ENCODE measurements at regions not wholly inside any gene's neighbourhood (a gene's known extent, or its start where the extent isn't known, plus 50 kb on each side); places are given as distances from the start of the nearest gene placed in this dataset.

DNA sequence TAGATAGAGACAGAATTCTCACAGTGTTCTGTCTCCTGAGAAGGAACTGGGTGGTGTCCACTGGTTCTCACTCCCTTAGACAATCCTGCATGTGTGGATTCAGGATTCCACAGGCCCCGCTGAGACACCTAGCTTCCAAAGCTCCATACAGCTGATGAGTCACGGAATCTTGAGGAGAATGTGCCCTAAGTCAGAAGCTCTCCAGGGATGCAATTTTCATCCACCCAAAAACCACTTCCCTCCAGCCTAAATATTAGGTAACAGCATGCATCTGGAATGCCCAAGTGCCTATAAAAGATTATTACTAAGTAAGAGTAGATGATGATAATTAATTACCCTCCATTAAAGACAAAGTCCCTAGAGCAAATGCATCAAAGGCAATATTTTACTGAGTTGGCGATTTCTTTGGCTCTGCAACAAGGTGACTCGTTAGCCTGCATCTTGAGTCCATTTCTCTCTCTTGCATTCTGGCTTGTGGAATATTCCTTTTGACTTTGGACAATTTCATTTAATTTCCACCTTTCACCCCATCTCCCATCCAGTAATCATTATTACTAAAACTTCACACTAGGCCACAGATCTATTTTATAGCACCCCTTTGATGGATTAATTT, 475.1 kb downstream of the TNS1 start:
- H3K79me2 ChIP-seq (ENCODE audit: control insufficient read depth, insufficient read depth, low read length), result no peaks in the 10 kb centered on the region
- H3K36me3 ChIP-seq (ENCODE audit: control insufficient read depth, insufficient read depth, low read length), result no peaks in the 10 kb centered on the region
- H3K56ac ChIP-seq (ENCODE audit: low read length), result no peak overlapping the region
- H3K4me1 ChIP-seq (ENCODE audit: control insufficient read depth, low read depth, low read length), result no peaks in the 10 kb centered on the region
- no peak overlapping the region for H4K8ac ChIP-seq (ENCODE audit: low read depth, low read length)
- no peak overlapping the region for H3K9ac ChIP-seq (ENCODE audit: low read length)
- no peak overlapping the region for H2BK5ac ChIP-seq (ENCODE audit: low read length)
- no peak for DNase-seq
- H3K27ac ChIP-seq (ENCODE audit: low read depth, low read length), result no peak overlapping the region
- no peaks in the 10 kb centered on the region for H3K27me3 ChIP-seq (ENCODE audit: insufficient read depth, low read length, poor library complexity)
- no peak overlapping the region for H4K5ac ChIP-seq (ENCODE audit: low read length)
- no peak overlapping the region for H2BK120ac ChIP-seq (ENCODE audit: low read depth, low read length)
- H3K4me2 ChIP-seq (ENCODE audit: low read length), result no peak overlapping the region
- no peak overlapping the region for H3K18ac ChIP-seq (ENCODE audit: low read length)
- no peak overlapping the region for H2BK15ac ChIP-seq (replicated peaks; ENCODE audit: low read depth)
- no peak overlapping the region for H3K4me3 ChIP-seq (ENCODE audit: low read length)
- no peak overlapping the region for H3K4ac ChIP-seq (ENCODE audit: low read depth, low read length)
- H3K23ac ChIP-seq (ENCODE audit: low read length), result no peak overlapping the region
- H3K79me1 ChIP-seq (ENCODE audit: low read length), result no peaks in the 10 kb centered on the region
- no CpG with 5 or more reads among the region's 4 CpGs for WGBS (ENCODE audit: extremely low coverage, insufficient coverage, low lambda C conversion rate)
- H2AK5ac ChIP-seq (ENCODE audit: low read length), result no peak overlapping the region

DNA sequence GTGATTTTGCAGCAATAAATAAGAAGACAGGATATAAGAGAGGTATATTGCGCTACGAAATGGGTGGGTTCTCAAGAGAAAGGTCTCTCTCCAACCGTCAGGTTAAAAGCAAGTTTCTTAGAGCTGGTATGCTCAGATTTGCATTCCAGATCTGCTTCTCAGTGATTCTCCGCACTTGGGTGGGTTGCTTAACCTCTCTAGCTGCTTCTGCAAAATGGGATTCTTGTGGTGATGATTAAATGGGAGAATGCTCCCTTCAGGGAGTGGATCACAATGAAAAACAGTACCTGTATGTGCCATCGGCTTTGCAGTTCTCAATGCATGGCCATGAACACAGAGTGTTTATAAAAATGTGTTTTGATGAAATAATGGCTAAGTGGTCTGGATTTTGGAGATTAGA, 477.7 kb downstream of the TNS1 start:
- Histone ChIP-seq H3K18ac (ENCODE audit: low read length) (no peak overlapping the region), H2AK5ac (ENCODE audit: low read length) (no peak overlapping the region), H3K4me1 (ENCODE audit: control insufficient read depth, low read depth, low read length) (no peaks in the 10 kb centered on the region), H3K79me2 (ENCODE audit: control insufficient read depth, insufficient read depth, low read length) (no peaks in the 10 kb centered on the region), H3K79me1 (ENCODE audit: low read length) (no peaks in the 10 kb centered on the region), H3K4me2 (ENCODE audit: low read length) (no peak overlapping the region), H3K23ac (ENCODE audit: low read length) (no peak overlapping the region), H2BK15ac (replicated peaks; ENCODE audit: low read depth) (no peak overlapping the region), H3K27ac (ENCODE audit: low read depth, low read length) (no peak overlapping the region), H2BK5ac (ENCODE audit: low read length) (no peak overlapping the region), H3K4me3 (ENCODE audit: low read length) (no peak overlapping the region), H3K36me3 (ENCODE audit: control insufficient read depth, insufficient read depth, low read length) (no peaks in the 10 kb centered on the region), H3K9ac (ENCODE audit: low read length) (no peak overlapping the region), H4K5ac (ENCODE audit: low read length) (no peak overlapping the region), H3K56ac (ENCODE audit: low read length) (no peak overlapping the region), H4K8ac (ENCODE audit: low read depth, low read length) (no peak overlapping the region), H3K27me3 (ENCODE audit: insufficient read depth, low read length, poor library complexity) (no peaks in the 10 kb centered on the region), H2BK120ac (ENCODE audit: low read depth, low read length) (no peak overlapping the region), H3K4ac (ENCODE audit: low read depth, low read length) (no peak overlapping the region)
- no peak for DNase-seq
- WGBS (ENCODE audit: extremely low coverage, insufficient coverage, low lambda C conversion rate), result no CpG with 5 or more reads among the region's 5 CpGs

GRCh38 chr2:217523286-217523685, 479.5 kb downstream of the TNS1 start:
- Histone ChIP-seq H2BK5ac (ENCODE audit: low read length) (no peak overlapping the region), H3K27me3 (ENCODE audit: insufficient read depth, low read length, poor library complexity) (no peaks in the 10 kb centered on the region), H3K23ac (ENCODE audit: low read length) (no peak overlapping the region), H3K4me3 (ENCODE audit: low read length) (no peak overlapping the region), H3K79me1 (ENCODE audit: low read length) (no peaks in the 10 kb centered on the region), H3K18ac (ENCODE audit: low read length) (no peak overlapping the region), H3K4ac (ENCODE audit: low read depth, low read length) (no peak overlapping the region), H2BK120ac (ENCODE audit: low read depth, low read length) (no peak overlapping the region), H3K4me2 (ENCODE audit: low read length) (no peak overlapping the region), H3K27ac (ENCODE audit: low read depth, low read length) (no peak overlapping the region), H4K5ac (ENCODE audit: low read length) (no peak overlapping the region), H3K36me3 (ENCODE audit: control insufficient read depth, insufficient read depth, low read length) (no peaks in the 10 kb centered on the region), H3K79me2 (ENCODE audit: control insufficient read depth, insufficient read depth, low read length) (no peaks in the 10 kb centered on the region), H3K9ac (ENCODE audit: low read length) (no peak overlapping the region), H2BK15ac (replicated peaks; ENCODE audit: low read depth) (no peak overlapping the region), H4K8ac (ENCODE audit: low read depth, low read length) (no peak overlapping the region), H3K4me1 (ENCODE audit: control insufficient read depth, low read depth, low read length) (no peaks in the 10 kb centered on the region), H2AK5ac (ENCODE audit: low read length) (no peak overlapping the region), H3K56ac (ENCODE audit: low read length) (no peak overlapping the region)
- WGBS (ENCODE audit: extremely low coverage, insufficient coverage, low lambda C conversion rate), result no CpG with 5 or more reads among the region's 7 CpGs
- no peak for DNase-seq

DNA sequence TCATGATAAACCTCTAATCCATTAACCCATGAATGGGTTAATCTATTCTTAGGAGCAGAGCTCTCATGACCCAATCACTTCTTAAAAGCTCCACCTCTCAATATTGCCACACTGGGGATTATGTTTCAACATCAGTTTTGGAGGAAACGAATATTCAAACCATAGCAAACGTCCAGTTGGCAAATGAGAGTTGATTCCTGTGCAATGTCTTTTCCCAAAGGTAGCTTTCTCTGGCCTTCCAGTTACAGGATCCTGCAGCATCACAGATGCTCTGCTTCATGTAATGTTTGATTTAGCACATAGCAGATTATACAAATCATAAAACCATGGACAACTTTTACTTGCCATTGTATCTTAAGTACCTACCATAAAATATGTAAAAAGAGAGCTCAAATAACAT, 481.0 kb downstream of the TNS1 start:
- Histone ChIP-seq H3K79me1 (ENCODE audit: low read length) (no peaks in the 10 kb centered on the region), H4K8ac (ENCODE audit: low read depth, low read length) (no peak overlapping the region), H2BK5ac (ENCODE audit: low read length) (no peak overlapping the region), H3K9ac (ENCODE audit: low read length) (no peak overlapping the region), H3K4me3 (ENCODE audit: low read length) (no peak overlapping the region), H3K23ac (ENCODE audit: low read length) (no peak overlapping the region), H2BK15ac (replicated peaks; ENCODE audit: low read depth) (no peak overlapping the region), H3K56ac (ENCODE audit: low read length) (no peak overlapping the region), H2BK120ac (ENCODE audit: low read depth, low read length) (no peak overlapping the region), H3K4me2 (ENCODE audit: low read length) (no peak overlapping the region), H2AK5ac (ENCODE audit: low read length) (no peak overlapping the region), H3K36me3 (ENCODE audit: control insufficient read depth, insufficient read depth, low read length) (no peaks in the 10 kb centered on the region), H3K18ac (ENCODE audit: low read length) (no peak overlapping the region), H3K4me1 (ENCODE audit: control insufficient read depth, low read depth, low read length) (no peaks in the 10 kb centered on the region), H3K4ac (ENCODE audit: low read depth, low read length) (no peak overlapping the region), H3K79me2 (ENCODE audit: control insufficient read depth, insufficient read depth, low read length) (no peaks in the 10 kb centered on the region), H4K5ac (ENCODE audit: low read length) (no peak overlapping the region), H3K27me3 (ENCODE audit: insufficient read depth, low read length, poor library complexity) (no peaks in the 10 kb centered on the region), H3K27ac (ENCODE audit: low read depth, low read length) (no peak overlapping the region)
- no CpG with 5 or more reads among the region's 2 CpGs for WGBS (ENCODE audit: extremely low coverage, insufficient coverage, low lambda C conversion rate)
- no peak for DNase-seq

- Histone ChIP-seq H2BK5ac (ENCODE audit: low read length) (no peak overlapping the region), H3K4me1 (ENCODE audit: control insufficient read depth, low read depth, low read length) (no peaks in the 10 kb centered on the region), H3K27ac (ENCODE audit: low read depth, low read length) (no peak overlapping the region), H3K56ac (ENCODE audit: low read length) (no peak overlapping the region), H2BK15ac (replicated peaks; ENCODE audit: low read depth) (no peak overlapping the region), H3K79me1 (ENCODE audit: low read length) (no peaks in the 10 kb centered on the region), H3K4me3 (ENCODE audit: low read length) (no peak overlapping the region), H3K27me3 (ENCODE audit: insufficient read depth, low read length, poor library complexity) (no peaks in the 10 kb centered on the region), H3K36me3 (ENCODE audit: control insufficient read depth, insufficient read depth, low read length) (no peaks in the 10 kb centered on the region), H4K5ac (ENCODE audit: low read length) (no peak overlapping the region), H3K4ac (ENCODE audit: low read depth, low read length) (no peak overlapping the region), H3K18ac (ENCODE audit: low read length) (no peak overlapping the region), H2BK120ac (ENCODE audit: low read depth, low read length) (no peak overlapping the region), H4K8ac (ENCODE audit: low read depth, low read length) (no peak overlapping the region), H2AK5ac (ENCODE audit: low read length) (no peak overlapping the region), H3K23ac (ENCODE audit: low read length) (no peak overlapping the region), H3K4me2 (ENCODE audit: low read length) (no peak overlapping the region), H3K79me2 (ENCODE audit: control insufficient read depth, insufficient read depth, low read length) (no peaks in the 10 kb centered on the region), H3K9ac (ENCODE audit: low read length) (no peak overlapping the region)
- DNase-seq, result no peak
- no CpG with 5 or more reads among the region's 4 CpGs for WGBS (ENCODE audit: extremely low coverage, insufficient coverage, low lambda C conversion rate)
These were observed 482.3 kb downstream of the TNS1 start for GRCh38 chr2:217520356-217521010.

DNA sequence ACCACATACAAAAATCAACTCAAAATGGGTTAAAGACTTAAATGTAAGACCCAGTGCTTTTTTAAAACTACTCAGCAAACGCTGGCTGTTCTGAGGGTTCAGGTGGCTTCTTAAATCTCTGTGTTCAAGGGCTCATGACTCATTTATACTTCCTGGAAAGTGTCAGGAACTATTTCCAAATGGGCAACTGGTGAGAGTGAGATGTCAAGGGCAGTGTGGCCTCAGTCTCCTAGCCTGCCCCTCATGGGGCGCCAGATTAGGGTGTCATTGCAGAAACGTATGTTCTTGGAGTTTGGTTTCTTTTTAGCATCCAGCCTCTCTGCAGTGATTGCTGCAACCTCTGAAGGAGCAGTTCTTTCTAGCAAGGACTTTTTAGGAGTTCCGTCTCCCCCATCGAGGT, 485.4 kb downstream of the TNS1 start:
- Histone ChIP-seq H3K36me3 (ENCODE audit: control insufficient read depth, insufficient read depth, low read length) (no peaks in the 10 kb centered on the region), H4K5ac (ENCODE audit: low read length) (no peak overlapping the region), H4K8ac (ENCODE audit: low read depth, low read length) (no peak overlapping the region), H3K23ac (ENCODE audit: low read length) (no peak overlapping the region), H3K4me1 (ENCODE audit: control insufficient read depth, low read depth, low read length) (no peaks in the 10 kb centered on the region), H2BK15ac (replicated peaks; ENCODE audit: low read depth) (no peak overlapping the region), H2BK5ac (ENCODE audit: low read length) (no peak overlapping the region), H3K79me2 (ENCODE audit: control insufficient read depth, insufficient read depth, low read length) (no peaks in the 10 kb centered on the region), H3K4me2 (ENCODE audit: low read length) (no peak overlapping the region), H3K4ac (ENCODE audit: low read depth, low read length) (no peak overlapping the region), H2BK120ac (ENCODE audit: low read depth, low read length) (no peak overlapping the region), H3K4me3 (ENCODE audit: low read length) (no peak overlapping the region), H3K27ac (ENCODE audit: low read depth, low read length) (no peak overlapping the region), H3K27me3 (ENCODE audit: insufficient read depth, low read length, poor library complexity) (no peaks in the 10 kb centered on the region), H3K18ac (ENCODE audit: low read length) (no peak overlapping the region), H3K79me1 (ENCODE audit: low read length) (no peaks in the 10 kb centered on the region), H3K9ac (ENCODE audit: low read length) (no peak overlapping the region), H2AK5ac (ENCODE audit: low read length) (no peak overlapping the region), H3K56ac (ENCODE audit: low read length) (no peak overlapping the region)
- no CpG with 5 or more reads among the region's 5 CpGs for WGBS (ENCODE audit: extremely low coverage, insufficient coverage, low lambda C conversion rate)
- no peak for DNase-seq
